Right renal cortex interstitium (tissue), 3 donors: ENCODE measurements at regions not wholly inside any gene's neighbourhood (a gene's known extent, or its start where the extent isn't known, plus 50 kb on each side); places are given as distances from the start of the nearest gene placed in this dataset.

Experiments
- DNase-seq, 3 donors: peaks; one replicate each; pipeline ENCODE4 v3.0.0-alpha.2; 2013; ENCODE audit warnings: low read depth in 3 of 3, low spot score in 2 of 3

- DNase-seq, result no peak
These were observed 50.0 kb upstream of the CLDN5 start for GRCh38 chr22:19574247-19574646.

- no peak for DNase-seq
These were observed 52.5 kb upstream of the CLDN5 start for GRCh38 chr22:19576460-19577421.

GRCh38 chr22:19577422-19577966 is 53.3 kb upstream of the CLDN5 start:
- no peak for DNase-seq

GRCh38 chr22:19578180-19579004 is 54.2 kb upstream of the CLDN5 start:
- no peak for DNase-seq

- DNase-seq, result no peak
These were observed 55.1 kb upstream of the CLDN5 start for GRCh38 chr22:19579115-19579811.

GRCh38 chr22:19579880-19580279 is 55.7 kb upstream of the CLDN5 start:
- DNase-seq, result no peak

- no peak for DNase-seq
These were observed 56.2 kb upstream of the CLDN5 start for GRCh38 chr22:19580291-19580890.

- no peak for DNase-seq
These were observed 58.0 kb upstream of the CLDN5 start for GRCh38 chr22:19582033-19582693.

- no peak for DNase-seq
These were observed 62.9 kb upstream of the CLDN5 start for GRCh38 chr22:19586922-19587684.

GRCh38 chr22:19590696-19591095 is 66.5 kb upstream of the CLDN5 start:
- no peak for DNase-seq

GRCh38 chr22:19591568-19591967 is 67.4 kb upstream of the CLDN5 start:
- no peak for DNase-seq

- DNase-seq, result no peak
These were observed 68.3 kb upstream of the CLDN5 start for GRCh38 chr22:19592464-19592863.

GRCh38 chr22:19593991-19594569 is 69.9 kb upstream of the CLDN5 start:
- DNase-seq, result no peak

GRCh38 chr22:19595532-19595931 is 71.3 kb upstream of the CLDN5 start:
- no peak for DNase-seq

- DNase-seq, result no peak
These were observed 72.6 kb upstream of the CLDN5 start for GRCh38 chr22:19596680-19597398.

GRCh38 chr22:19597399-19597735 is 73.2 kb upstream of the CLDN5 start:
- DNase-seq, result no peak

- no peak for DNase-seq
These were observed 74.0 kb upstream of the CLDN5 start for GRCh38 chr22:19598054-19598855.
